Kidney (tissue), 13 donors: ENCODE measurements at regions not wholly inside any gene's neighbourhood (a gene's known extent, or its start where the extent isn't known, plus 50 kb on each side); places are given as distances from the start of the nearest gene placed in this dataset.

ENCODE experiments used
- DNase-seq, 5 donors: peaks; one replicate each; pipeline ENCODE4 v3.0.0-alpha.2; 2013 to 2020
- FAIRE-seq: peaks from 2 replicates; lab custom pipeline; 2012; peaks lifted over from hg19 to GRCh38; lab: Jason Lieb, UNC
- H3K27ac ChIP-seq, 2 donors: one replicate each; pipeline ENCODE4 v1.7.0; 2013; ENCODE audit warnings: low read depth in 2 of 2, low read length in 2 of 2, inconsistent platforms in 1 of 2
- H3K27me3 ChIP-seq: one replicate; pipeline ENCODE4 v1.7.1; 2013; ENCODE audit warnings: low read length, inconsistent platforms; ENCODE audit not compliant: control insufficient read depth, insufficient read depth
- H3K36me3 ChIP-seq, 3 donors: one replicate each; pipeline versions ENCODE4 v1.7.0 to v1.7.1; 2013; ENCODE audit warnings: low read length in 3 of 3, control low read depth in 1 of 3, inconsistent platforms in 1 of 3; ENCODE audit not compliant: insufficient read depth in 3 of 3, control insufficient read depth in 2 of 3
- H3K4me1 ChIP-seq, 3 donors: one replicate each; pipeline versions ENCODE4 v1.7.0 to v1.7.1; 2013; ENCODE audit warnings: low read length in 3 of 3, inconsistent platforms in 1 of 3, low read depth in 1 of 3; ENCODE audit not compliant: control insufficient read depth in 2 of 3, insufficient read depth in 2 of 3
- H3K4me3 ChIP-seq, 3 donors: one replicate each; pipeline versions ENCODE4 v1.7.0 to v1.8.1; 2013; ENCODE audit warnings: low read length in 3 of 3, control low read depth in 1 of 3, inconsistent platforms in 1 of 3
- H3K9ac ChIP-seq, 3 donors: one replicate each; pipeline versions ENCODE4 v1.7.0 to v1.7.1; 2013; ENCODE audit warnings: low read length in 3 of 3, control low read depth in 1 of 3, inconsistent platforms in 1 of 3
- H3K9me3 ChIP-seq, 3 donors: one replicate each; pipeline versions ENCODE4 v1.7.0 to v1.7.1; 2013; ENCODE audit warnings: low read length in 3 of 3, control low read depth in 1 of 3, inconsistent platforms in 1 of 3; ENCODE audit not compliant: control insufficient read depth in 2 of 3, insufficient read depth in 1 of 3
- CTCF ChIP-seq: IDR thresholded peaks from 3 replicates; pipeline ENCODE4 v1.5.1; 2012; ENCODE audit warnings: mild to moderate bottlenecking, moderate library complexity, borderline replicate concordance; ENCODE audit not compliant: insufficient read depth; ENCODE audit errors: extremely low read depth
- intact Hi-C: fragments of 100-400 bp; cut with DNase I; formaldehyde crosslinking; loops from one replicate; pipeline ENCODE4 v1.11.1; 2022
- donor health status: control.
- donor health status: control.
- donor health status: control.
- donor health status: control.
- donor health status: control.
- donor health status: DM: yes; HTN: yes; CAD: no.
- donor health status: Normal renal cell carcinoma (clear cell type).

DNA sequence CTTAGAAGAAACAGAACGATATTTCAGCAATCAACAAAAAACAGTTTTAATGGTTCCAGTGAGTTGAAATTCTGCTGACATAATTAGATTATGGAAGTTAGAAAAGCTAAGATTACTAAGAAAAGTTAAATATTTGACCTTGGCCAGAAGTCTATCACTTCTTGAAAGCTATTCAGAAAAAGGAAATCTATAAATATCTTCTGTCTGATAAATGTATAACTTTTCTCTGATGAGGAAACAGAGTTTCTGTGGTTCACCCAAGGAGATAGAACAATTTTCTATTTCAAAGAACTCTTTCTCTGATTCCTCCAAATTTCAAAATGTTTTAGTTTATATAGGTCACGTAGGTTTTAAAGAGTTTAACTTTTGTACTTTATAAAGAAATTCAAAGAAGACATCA lies 438.4 kb upstream of the CHORDC1 start:
- no peaks in the 10 kb centered on the region for H3K27me3 ChIP-seq
- H3K4me1 ChIP-seq = no peaks in the 10 kb centered on the region
- no peaks in the 10 kb centered on the region for H3K36me3 ChIP-seq
- no peak for DNase-seq
- H3K4me3 ChIP-seq = no peak overlapping the region
- H3K9ac ChIP-seq = no peak overlapping the region
- TF ChIP-seq CTCF = no peak
- no peak for FAIRE-seq
- intact Hi-C loops = no loop called here
- H3K9me3 ChIP-seq = no peaks in the 10 kb centered on the region
- no peak overlapping the region for H3K27ac ChIP-seq

GRCh38 chr11:90656171-90656570 lies 433.3 kb upstream of the CHORDC1 start:
- intact Hi-C loops = no loop called here
- Histone ChIP-seq H3K4me1 (no peaks in the 10 kb centered on the region), H3K9ac (no peak overlapping the region), H3K27ac (no peak overlapping the region), H3K9me3 (no peaks in the 10 kb centered on the region), H3K4me3 (no peak overlapping the region), H3K27me3 (no peaks in the 10 kb centered on the region), H3K36me3 (no peaks in the 10 kb centered on the region)
- no peak for DNase-seq
- TF ChIP-seq CTCF = no peak
- no peak for FAIRE-seq

DNA sequence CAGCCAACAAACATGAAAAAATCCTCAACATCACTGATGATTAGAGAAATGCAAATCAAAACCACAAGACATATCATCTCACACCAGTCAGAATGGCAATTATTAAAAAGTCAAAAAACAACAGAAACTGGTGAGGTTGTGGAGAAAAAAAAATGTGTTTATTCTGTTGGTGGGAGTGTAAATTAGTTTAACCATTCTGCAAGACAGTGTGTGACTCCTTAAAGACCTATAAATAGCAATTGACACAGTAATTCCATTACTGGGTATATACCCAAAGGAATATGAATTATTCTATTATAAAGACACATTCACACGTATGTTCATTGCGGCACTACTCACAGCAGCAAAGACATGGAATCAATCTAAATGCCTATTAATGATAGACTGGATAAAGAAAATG lies 427.3 kb upstream of the CHORDC1 start:
- no peaks in the 10 kb centered on the region for H3K9me3 ChIP-seq
- intact Hi-C loops = no loop called here
- H3K36me3 ChIP-seq = no peaks in the 10 kb centered on the region
- H3K4me3 ChIP-seq = no peak overlapping the region
- H3K27me3 ChIP-seq = no peaks in the 10 kb centered on the region
- no peaks in the 10 kb centered on the region for H3K4me1 ChIP-seq
- FAIRE-seq (no peak), DNase-seq (no peak)
- H3K27ac ChIP-seq = no peak overlapping the region
- no peak overlapping the region for H3K9ac ChIP-seq
- no peak for TF ChIP-seq CTCF

- FAIRE-seq (no peak), DNase-seq (no peak)
- no peak for TF ChIP-seq CTCF
- H3K9ac ChIP-seq = no peak overlapping the region
- H3K36me3 ChIP-seq = no peaks in the 10 kb centered on the region
- no peak overlapping the region for H3K27ac ChIP-seq
- no peaks in the 10 kb centered on the region for H3K4me1 ChIP-seq
- H3K4me3 ChIP-seq = no peak overlapping the region
- H3K9me3 ChIP-seq = no peaks in the 10 kb centered on the region
- no peaks in the 10 kb centered on the region for H3K27me3 ChIP-seq
- intact Hi-C loops = no loop called here
Observed at GRCh38 chr11:90646706-90647105, 423.9 kb upstream of the CHORDC1 start.
